SJSA1 (cell line): ENCODE measurements at regions not wholly inside any gene's neighbourhood (a gene's known extent, or its start where the extent isn't known, plus 50 kb on each side); places are given as distances from the start of the nearest gene placed in this dataset.
"Not testable (repeated sequence)": the region's sequence is repeated elsewhere in the genome, so short reads cannot be mapped to it uniquely, and the experiment has no call there.

ENCODE experiments used
- DNase-seq, 2 experiments: peaks; one replicate each; pipeline ENCODE4 v3.0.0-alpha.2; 2015 to 2020; ENCODE audit warnings: low spot score in 2 of 2, low read depth in 1 of 2
- H3K27ac ChIP-seq: fragments of 250-450 bp; sonication (Bioruptor Pico); 2 replicates; pipeline ENCODE4 v1.5.1; 2020; ENCODE audit warnings: mild to moderate bottlenecking, moderate library complexity
- H3K27me3 ChIP-seq: fragments of 250-450 bp; sonication (Bioruptor Pico); replicated peaks from 2 replicates; pipeline ENCODE4 v1.5.1; 2020; ENCODE audit warnings: mild to moderate bottlenecking, moderate library complexity
- H3K36me3 ChIP-seq: fragments of 250-450 bp; sonication (Bioruptor Pico); 2 replicates; pipeline ENCODE4 v1.5.1; 2020; ENCODE audit warnings: mild to moderate bottlenecking
- H3K4me1 ChIP-seq: fragments of 250-450 bp; sonication (Bioruptor Pico); replicated peaks from 2 replicates; pipeline ENCODE4 v1.6.1; 2021; ENCODE audit warnings: mild to moderate bottlenecking
- H3K4me3 ChIP-seq: fragments of 250-450 bp; sonication (Bioruptor Pico); 2 replicates; pipeline ENCODE4 v1.5.1; 2020; ENCODE audit warnings: mild to moderate bottlenecking
- H3K9me3 ChIP-seq: fragments of 250-450 bp; sonication (Bioruptor Pico); replicated peaks from 2 replicates; pipeline ENCODE4 v1.5.1; 2020; ENCODE audit warnings: mild to moderate bottlenecking

DNA sequence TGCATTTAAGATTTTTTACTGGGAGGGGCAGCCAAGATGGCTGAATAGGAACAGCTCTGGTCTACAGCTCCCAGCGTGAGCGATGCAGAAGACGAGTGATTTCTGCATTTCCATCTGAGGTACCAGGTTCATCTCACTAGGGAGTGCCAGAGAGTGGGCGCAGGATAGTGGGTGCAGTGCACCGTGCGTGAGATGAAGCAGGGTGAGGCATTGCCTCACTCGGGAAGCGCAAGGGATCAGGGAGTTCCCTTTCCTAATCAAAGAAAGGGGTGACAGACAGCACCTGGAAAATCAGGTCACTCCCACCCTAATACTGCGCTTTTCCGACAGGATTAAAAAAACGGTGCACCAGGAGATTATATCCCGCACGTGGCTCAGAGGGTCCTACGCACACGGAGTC is 192.8 kb downstream of the MAGEB17 start:
- DNase-seq, H3K4me3 ChIP-seq, H3K27ac ChIP-seq, H3K9me3 ChIP-seq, H3K27me3 ChIP-seq, H3K36me3 ChIP-seq, H3K4me1 ChIP-seq: not testable (repeated sequence)

DNA sequence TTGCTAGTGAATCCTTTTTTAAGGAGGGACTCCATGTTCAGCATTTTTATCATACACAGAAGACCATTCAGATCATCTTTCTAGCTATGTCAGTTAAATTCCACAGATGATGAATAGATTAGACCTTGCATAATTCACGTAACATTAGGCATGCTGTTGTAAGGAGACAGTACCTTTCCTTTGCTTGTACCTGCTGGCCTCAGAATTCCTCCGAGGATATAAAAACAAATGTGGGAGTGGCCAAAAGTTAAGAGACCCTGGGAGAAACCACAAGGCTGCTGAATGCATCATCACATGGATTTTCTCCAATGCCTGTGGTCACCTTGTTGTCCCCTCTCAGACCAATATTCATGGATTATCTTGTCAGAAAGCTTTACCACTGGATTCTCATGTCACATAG is 201.4 kb downstream of the MAGEB17 start:
- Histone ChIP-seq H3K4me1 (no peaks in the 10 kb centered on the region), H3K36me3 (no peaks in the 10 kb centered on the region), H3K4me3 (no peak overlapping the region), H3K9me3 (no peaks in the 10 kb centered on the region), H3K27me3 (no peaks in the 10 kb centered on the region), H3K27ac (no peak overlapping the region)
- no peak for DNase-seq

DNA sequence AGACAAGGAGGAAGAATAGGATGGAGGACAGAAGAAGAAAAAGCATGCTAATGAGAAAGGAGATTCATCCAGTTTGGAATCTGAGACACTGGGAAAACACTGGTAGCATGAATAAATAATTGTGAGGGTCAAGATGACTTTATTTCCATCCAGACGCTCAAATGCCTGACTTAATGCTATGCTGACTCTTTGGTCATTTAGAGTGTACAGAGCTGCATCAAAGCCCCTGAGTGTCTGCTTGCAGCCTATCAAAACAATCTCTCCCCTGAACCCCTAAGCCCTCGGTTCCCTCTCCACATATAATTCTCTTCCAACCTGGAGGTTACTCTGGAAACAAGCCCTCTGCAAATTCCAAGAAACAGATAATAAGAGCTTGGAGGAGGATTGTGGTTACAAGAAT is 208.8 kb downstream of the MAGEB17 start:
- Histone ChIP-seq H3K4me1 (no peaks in the 10 kb centered on the region), H3K27ac (no peak overlapping the region), H3K36me3 (no peaks in the 10 kb centered on the region), H3K4me3 (no peak overlapping the region), H3K27me3 (no peaks in the 10 kb centered on the region), H3K9me3 (no peaks in the 10 kb centered on the region)
- DNase-seq, result no peak

DNA sequence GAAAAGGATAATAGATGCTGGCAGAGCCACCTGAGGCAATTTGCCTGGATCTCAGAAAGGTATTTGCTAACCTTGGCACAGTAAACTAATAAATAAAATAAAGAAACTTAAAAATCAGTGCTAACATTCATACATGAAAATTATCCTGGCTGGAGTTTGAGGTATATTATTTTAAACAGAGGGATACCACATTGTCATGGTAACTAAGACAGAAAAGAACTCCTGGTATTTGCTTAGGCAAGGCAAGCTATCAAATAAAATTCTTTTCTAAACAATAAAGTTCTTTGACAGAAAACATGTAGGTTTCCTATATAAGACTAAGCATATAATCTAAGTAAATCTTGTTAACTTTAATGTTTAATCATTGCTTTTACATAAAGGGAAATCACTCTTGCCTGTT is 218.8 kb downstream of the MAGEB17 start:
- no peak for DNase-seq
- H3K4me3 ChIP-seq, result no peak overlapping the region
- no peaks in the 10 kb centered on the region for H3K27me3 ChIP-seq
- peaks cover 7% of the 10 kb centered on the region; the same call in 1 of the 2 replicates for H3K4me1 ChIP-seq
- H3K9me3 ChIP-seq, result no peaks in the 10 kb centered on the region
- no peak overlapping the region for H3K27ac ChIP-seq
- H3K36me3 ChIP-seq, result no peaks in the 10 kb centered on the region

DNA sequence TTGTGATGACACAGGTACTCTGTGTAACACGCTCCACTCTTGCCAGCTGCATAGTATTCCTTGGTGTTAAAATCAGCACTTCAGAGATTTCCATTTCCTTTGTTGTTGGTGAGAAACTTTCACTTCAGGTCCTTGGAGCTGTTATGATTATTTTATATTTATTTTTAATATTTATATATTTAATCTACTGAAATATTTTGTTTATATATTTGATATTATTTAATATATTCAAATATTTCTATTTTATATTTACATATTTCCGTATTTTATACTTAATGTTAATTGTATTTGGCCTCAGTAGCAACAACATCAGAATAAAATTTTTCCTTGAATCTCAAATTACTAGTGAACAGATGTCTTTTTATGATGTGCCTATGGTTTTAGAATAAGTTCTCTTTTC is 225.3 kb downstream of the MAGEB17 start:
- Histone ChIP-seq H3K9me3 (no peaks in the 10 kb centered on the region), H3K27me3 (no peaks in the 10 kb centered on the region), H3K27ac (no peak overlapping the region), H3K36me3 (no peaks in the 10 kb centered on the region), H3K4me1 (no peaks in the 10 kb centered on the region), H3K4me3 (no peak overlapping the region)
- DNase-seq, result no peak

DNA sequence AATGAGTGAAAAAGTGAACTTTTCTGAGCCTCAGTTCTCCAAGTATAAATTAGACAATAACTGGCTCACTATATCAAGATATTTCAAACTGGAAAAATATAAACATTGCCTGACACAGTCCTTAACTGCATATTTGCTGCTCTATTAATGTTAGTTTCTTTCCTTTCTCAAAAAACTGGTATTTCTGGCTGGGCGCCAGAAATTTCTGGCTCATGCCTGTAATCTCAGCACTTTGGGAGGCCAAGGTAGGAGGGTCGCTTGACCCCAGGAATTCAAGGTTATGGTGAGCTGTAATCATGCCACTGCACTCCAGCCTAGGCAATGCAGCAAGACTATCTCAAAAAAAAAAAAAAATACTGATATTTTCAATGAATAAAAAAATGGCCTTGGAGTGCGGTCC is 227.0 kb downstream of the MAGEB17 start:
- H3K4me1 ChIP-seq, result no peaks in the 10 kb centered on the region
- DNase-seq, result no peak
- no peak overlapping the region for H3K27ac ChIP-seq
- H3K4me3 ChIP-seq, result no peak overlapping the region
- no peaks in the 10 kb centered on the region for H3K9me3 ChIP-seq
- no peaks in the 10 kb centered on the region for H3K27me3 ChIP-seq
- no peaks in the 10 kb centered on the region for H3K36me3 ChIP-seq

DNA sequence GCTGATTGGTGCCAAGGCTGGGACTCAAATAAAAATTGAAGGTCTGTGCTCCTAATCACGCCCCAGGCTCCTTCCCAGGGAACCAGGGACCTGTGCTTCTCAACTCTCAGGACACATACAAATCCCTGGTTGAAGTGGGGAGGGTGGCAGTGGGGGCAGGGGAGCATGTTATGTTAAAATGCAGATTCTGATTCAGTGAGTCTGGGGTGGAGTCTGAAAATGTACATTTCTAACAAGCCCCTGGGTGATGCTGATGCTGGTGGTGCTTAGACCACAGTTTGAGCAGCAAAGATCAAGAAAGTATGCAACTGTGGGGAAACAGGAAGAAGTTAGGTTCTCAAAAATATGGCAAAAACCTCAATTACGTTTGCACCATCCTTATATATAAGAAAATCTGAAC is 236.5 kb downstream of the MAGEB17 start:
- H3K4me3 ChIP-seq, result no peak overlapping the region
- no peak overlapping the region for H3K27ac ChIP-seq
- H3K4me1 ChIP-seq, result no peaks in the 10 kb centered on the region
- H3K36me3 ChIP-seq, result no peaks in the 10 kb centered on the region
- no peak for DNase-seq
- no peaks in the 10 kb centered on the region for H3K9me3 ChIP-seq
- no peaks in the 10 kb centered on the region for H3K27me3 ChIP-seq

DNA sequence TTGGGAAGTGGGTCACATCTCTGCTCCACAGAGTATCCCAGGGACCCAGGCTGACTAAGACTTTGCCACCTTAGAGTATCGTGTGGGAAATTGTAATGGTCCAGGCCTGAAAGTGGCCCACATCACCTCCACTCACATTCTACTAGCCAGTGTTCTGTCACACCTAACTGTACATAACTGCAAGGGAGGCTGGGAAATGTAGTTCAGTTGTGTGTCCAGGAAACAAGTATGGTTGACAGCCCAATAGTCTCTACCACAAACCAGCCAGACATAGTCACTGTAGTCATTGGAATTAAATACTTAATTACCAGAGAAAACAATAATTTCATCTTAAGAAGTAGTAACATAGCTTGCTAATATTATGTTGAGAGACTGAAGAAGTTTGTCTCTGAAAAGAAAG is 233.4 kb upstream of the S100G start:
- no peaks in the 10 kb centered on the region for H3K36me3 ChIP-seq
- H3K4me3 ChIP-seq, result no peak overlapping the region
- H3K9me3 ChIP-seq, result no peaks in the 10 kb centered on the region
- no peak for DNase-seq
- no peak overlapping the region for H3K27ac ChIP-seq
- no peaks in the 10 kb centered on the region for H3K27me3 ChIP-seq
- no peaks in the 10 kb centered on the region for H3K4me1 ChIP-seq

DNA sequence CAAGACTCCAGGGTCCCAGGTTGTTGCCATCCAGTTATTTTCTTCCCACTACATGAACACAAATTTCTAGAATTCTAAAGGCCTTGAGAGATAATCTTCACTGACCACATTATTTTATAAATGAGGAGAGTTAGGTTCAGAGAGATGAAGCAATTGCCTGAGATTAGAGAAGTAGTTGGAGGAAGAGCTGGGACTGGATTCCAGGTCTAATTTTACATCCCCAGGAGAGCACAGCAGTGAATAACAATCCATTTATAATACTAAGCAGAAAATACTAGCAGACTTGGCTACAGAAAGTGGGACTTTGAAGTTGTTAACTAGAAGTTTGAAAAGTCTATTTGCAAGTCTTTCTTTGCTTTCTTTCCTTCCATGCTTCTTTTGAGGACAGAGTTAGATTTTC is 231.3 kb upstream of the S100G start:
- H3K4me3 ChIP-seq, result no peak overlapping the region
- H3K36me3 ChIP-seq, result no peaks in the 10 kb centered on the region
- no peak for DNase-seq
- H3K27ac ChIP-seq, result no peak overlapping the region
- no peaks in the 10 kb centered on the region for H3K4me1 ChIP-seq
- no peaks in the 10 kb centered on the region for H3K9me3 ChIP-seq
- H3K27me3 ChIP-seq, result no peaks in the 10 kb centered on the region

DNA sequence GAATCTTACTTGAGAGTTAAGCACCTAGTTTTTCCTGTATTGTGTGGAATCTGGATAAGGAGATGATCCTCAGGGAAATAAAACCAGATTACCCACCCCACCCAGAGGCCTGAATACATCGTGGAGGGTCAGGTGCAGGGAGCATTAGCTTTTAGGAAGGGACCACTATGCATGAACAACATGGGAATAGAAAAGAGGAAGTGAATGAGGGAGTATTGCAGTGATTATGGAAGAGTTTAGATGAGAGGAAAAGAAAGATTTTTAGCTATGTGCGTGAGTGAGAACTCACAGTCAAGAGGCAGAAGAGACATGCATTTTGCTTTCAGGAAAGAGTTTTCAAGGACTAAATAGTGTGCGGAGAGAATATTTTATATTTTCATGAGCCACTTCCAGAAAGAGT is 222.3 kb upstream of the S100G start:
- no peaks in the 10 kb centered on the region for H3K27me3 ChIP-seq
- no peak overlapping the region for H3K4me3 ChIP-seq

DNA sequence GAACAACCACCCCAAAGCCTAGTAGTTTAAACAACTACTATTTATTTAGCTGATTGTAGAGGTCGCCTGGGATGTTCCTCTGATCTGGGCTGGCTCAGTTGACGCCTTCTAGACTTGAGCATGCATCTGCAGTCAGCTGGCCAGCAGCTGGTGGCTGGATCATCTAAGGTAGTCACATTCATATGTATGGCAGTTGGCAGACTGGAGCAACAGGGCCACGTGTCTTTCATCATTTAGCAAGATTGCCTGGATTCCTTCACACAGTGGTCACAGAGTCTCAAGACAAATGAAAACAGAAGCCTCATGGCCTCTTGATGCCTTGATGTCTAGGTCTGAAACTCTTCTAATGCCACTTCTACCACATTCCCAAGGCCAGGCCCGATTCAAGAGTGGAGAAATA is 220.6 kb upstream of the S100G start:
- Histone ChIP-seq H3K4me3 (no peak overlapping the region), H3K27me3 (no peaks in the 10 kb centered on the region), H3K27ac (no peak overlapping the region), H3K9me3 (no peaks in the 10 kb centered on the region), H3K4me1 (no peaks in the 10 kb centered on the region), H3K36me3 (no peaks in the 10 kb centered on the region)
- DNase-seq, result no peak

More for the DNA sequence above, 222.3 kb upstream of the S100G start:
- Histone ChIP-seq H3K36me3 (no peaks in the 10 kb centered on the region), H3K27ac (no peak overlapping the region), H3K9me3 (no peaks in the 10 kb centered on the region), H3K4me1 (no peaks in the 10 kb centered on the region)
- DNase-seq, result no peak

DNA sequence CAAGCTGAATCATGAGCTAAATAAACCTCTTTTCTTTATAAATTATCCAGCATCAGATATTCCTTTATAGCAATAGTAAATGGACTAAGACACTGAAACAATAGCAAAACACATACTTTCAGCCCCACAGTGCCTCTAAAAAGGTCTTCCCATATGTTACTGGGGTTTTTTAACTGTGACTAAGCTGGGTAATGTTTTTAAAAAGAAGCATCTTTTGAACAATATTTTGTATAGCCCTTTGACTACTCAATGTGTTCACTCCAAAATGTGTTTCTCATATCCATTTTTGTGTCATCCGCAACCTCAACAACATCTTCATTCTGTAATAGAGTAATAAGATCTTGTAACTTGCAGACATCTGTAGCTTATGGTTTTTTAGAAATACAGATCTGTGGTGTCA is 218.7 kb upstream of the S100G start:
- Histone ChIP-seq H3K36me3 (no peaks in the 10 kb centered on the region), H3K27me3 (no peaks in the 10 kb centered on the region), H3K27ac (no peak overlapping the region), H3K9me3 (no peaks in the 10 kb centered on the region), H3K4me3 (no peak overlapping the region), H3K4me1 (no peaks in the 10 kb centered on the region)
- DNase-seq, result no peak

DNA sequence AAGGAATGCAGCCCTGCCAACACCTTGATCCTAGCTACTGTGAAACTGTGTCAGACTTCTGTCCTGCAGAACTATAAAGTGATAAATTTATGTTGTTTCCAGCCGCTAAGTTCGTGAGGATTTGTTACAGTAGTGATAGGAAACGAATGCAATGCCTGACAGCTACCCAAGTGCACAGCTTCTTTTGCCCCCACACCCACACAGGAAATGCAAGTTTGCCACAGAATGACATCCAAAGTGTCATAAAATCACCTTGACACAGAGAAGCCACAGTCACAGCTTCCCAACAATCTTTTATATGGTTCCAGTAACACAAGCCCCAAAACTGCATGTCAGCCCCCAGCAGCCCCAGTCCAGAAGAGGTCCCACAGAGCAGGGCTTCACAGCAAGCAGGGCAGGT is 216.9 kb upstream of the S100G start:
- DNase-seq, result no peak
- H3K4me3 ChIP-seq, result no peak overlapping the region
- H3K27me3 ChIP-seq, result no peaks in the 10 kb centered on the region
- no peaks in the 10 kb centered on the region for H3K9me3 ChIP-seq
- H3K4me1 ChIP-seq, result no peaks in the 10 kb centered on the region
- no peak overlapping the region for H3K27ac ChIP-seq
- H3K36me3 ChIP-seq, result no peaks in the 10 kb centered on the region

DNA sequence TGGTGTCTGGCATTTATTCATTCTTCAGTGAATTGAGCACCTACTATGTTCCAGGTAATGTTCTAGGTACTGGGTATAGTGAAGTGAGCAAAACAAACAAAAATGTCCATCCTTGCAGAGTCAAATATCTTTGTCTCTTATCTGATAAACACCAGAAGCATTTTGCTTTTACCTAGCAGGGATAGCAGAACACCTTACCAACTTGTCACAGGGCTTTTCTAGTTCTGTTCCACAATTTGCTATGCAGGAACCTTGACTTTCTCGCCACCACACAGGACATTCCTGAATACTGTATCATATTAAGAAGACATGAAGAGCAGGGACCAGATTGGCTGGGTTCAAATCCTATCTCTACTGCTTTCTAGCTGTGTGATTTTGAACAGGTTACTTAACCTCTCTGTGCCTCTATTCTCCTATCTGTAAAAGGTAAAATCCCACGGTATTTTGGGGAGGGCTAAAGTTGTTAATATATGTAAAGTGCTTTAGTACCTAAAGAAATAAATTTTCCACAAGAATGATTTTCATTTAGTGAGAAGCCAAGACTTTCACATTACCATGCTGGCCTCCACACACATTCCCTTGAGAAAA is 214.5 kb upstream of the S100G start:
- no peaks in the 10 kb centered on the region for H3K4me1 ChIP-seq
- no peak for DNase-seq
- H3K4me3 ChIP-seq, result no peak overlapping the region
- H3K27me3 ChIP-seq, result no peaks in the 10 kb centered on the region
- no peaks in the 10 kb centered on the region for H3K36me3 ChIP-seq
- no peak overlapping the region for H3K27ac ChIP-seq
- H3K9me3 ChIP-seq, result no peaks in the 10 kb centered on the region

DNA sequence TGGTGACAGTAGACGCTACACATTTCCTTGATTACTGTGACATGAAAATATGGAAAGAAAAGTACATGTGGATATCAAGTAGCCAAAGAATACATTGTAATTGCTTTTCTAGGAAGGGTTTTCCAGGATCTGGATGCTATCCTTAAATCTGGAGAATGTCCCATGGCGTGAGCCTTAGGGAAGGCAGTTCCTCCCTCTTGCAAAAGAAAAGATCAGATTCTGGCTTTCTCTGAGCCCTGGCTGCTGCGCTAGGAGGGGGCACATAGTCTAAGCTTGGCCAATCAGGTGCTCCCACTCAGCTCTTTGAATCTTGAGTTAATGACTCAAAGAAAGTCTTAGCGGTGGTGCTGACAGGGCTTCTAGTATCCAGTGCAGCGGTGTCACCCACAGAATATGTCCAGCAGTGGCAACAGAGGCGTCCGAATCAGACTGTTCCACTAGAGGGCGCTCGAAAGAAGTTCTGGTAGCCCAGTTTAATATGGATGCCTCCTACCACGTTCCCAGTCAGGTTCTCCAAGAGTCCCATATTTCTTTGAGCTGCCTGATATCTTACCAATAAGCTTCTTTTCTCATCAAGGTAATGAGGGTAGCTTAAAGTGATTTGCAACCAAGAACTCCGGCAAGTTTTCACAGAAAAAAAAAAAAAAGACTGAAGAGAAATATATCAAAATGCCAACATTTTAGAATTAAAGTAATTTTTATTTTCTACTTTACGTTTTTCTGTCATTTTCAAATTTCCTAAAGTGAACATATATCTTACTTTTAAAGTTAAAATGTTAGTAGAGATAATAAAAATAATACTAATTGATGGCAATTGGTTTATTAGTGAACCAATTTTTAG is 213.4 kb upstream of the S100G start:
- H3K36me3 ChIP-seq, result no peaks in the 10 kb centered on the region
- H3K4me3 ChIP-seq, result no peak overlapping the region
- no peaks in the 10 kb centered on the region for H3K4me1 ChIP-seq
- no peaks in the 10 kb centered on the region for H3K9me3 ChIP-seq
- no peaks in the 10 kb centered on the region for H3K27me3 ChIP-seq
- DNase-seq, result peak; percentile 45 to 71
- H3K27ac ChIP-seq, result no peak overlapping the region
